ENCODE measurements at regions not wholly inside any gene's neighbourhood (a gene's known extent, or its start where the extent isn't known, plus 50 kb on each side); places are given as distances from the start of the nearest gene placed in this dataset.
"Not testable (repeated sequence)": the region's sequence is repeated elsewhere in the genome, so short reads cannot be mapped to it uniquely, and the experiment has no call there.

DNA sequence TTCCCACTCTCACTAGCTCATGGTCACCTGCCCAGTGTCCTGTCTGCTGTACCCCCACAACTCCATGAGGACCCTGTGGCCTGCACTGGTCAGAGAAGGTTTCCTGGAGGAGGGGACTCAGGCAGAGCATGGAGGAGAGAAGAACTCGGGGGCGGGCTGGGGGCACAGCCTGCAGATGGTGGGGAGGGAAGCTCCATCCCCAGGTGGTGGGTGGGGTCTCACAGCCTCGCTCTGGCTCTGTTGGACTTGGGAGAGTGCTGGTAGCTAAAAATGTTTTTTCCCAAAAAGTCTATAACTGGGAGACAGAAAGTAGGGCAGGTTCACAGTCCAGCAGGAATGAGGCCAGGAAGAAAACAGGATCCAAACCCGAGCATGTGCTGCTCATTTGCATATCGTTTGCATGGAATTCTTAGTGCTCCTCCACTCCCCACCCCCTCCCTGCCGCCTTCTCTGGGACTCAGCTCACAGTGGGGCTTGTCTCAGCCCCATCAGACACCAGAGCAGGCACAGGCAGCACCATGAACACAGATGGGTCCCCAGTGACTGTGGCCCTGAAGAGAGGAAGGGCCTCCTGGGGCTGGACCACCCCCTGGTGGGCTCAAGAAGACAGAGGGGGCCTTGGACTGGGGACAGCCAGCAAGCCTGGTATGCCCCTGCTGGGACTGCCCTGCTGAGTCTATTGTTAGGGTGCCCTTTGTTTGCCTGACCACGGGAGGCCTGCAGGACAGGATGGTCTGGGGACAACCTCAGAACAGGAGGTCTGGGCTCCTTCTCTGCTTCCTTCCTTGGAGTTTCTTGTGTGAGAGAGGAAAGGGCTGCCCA is 67.0 kb upstream of the SFSWAP start:
- peaks cover 0 to 3% (median 0%) of the 10 kb centered on the region in 3 donors for H3K9me3 ChIP-seq (ENCODE audit: control insufficient read depth in 3 of 3, low read length in 3 of 3)
- no peaks in the 10 kb centered on the region for H3K4me1 ChIP-seq (ENCODE audit: control insufficient read depth in 3 of 3, insufficient read depth in 3 of 3, low read length in 3 of 3)
- H3K4me3 ChIP-seq (ENCODE audit: low read length in 3 of 3): no peak overlapping the region
- H3K36me3 ChIP-seq (ENCODE audit: control insufficient read depth in 3 of 3, insufficient read depth in 3 of 3, low read length in 3 of 3): no peaks in the 10 kb centered on the region
- H3K9ac ChIP-seq (ENCODE audit: low read depth in 1 of 3, low read length in 3 of 3): no peak overlapping the region
- H3K27ac ChIP-seq (ENCODE audit: low read depth, low read length): no peak overlapping the region
- peaks cover 13 to 36% (median 34%) of the 10 kb centered on the region in 3 donors for H3K27me3 ChIP-seq (ENCODE audit: control insufficient read depth in 3 of 3, insufficient read depth in 3 of 3, low read length in 3 of 3)

DNA sequence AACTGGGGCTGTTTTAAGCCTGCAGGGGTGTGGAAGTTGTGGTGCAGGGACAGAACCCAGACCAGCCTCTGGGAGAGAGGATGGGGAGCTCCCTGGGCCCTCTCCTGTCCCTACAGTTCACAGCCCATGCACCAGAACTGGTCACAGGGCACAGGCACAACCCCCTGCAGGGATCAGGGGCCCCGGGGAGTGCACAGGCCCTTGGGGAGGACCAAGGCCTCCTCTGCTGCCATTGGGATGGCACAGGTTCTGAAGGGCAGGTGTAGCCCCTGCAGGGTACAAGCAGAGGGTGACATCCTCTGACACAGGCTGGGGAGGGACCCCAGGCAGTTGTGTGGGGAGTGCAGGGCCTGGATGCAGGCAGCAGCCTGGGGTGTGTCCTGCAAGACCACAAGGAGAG is 66.4 kb upstream of the SFSWAP start:
- Histone ChIP-seq H3K36me3 (ENCODE audit: control insufficient read depth in 3 of 3, insufficient read depth in 3 of 3, low read length in 3 of 3) (no peaks in the 10 kb centered on the region), H3K27me3 (ENCODE audit: control insufficient read depth in 3 of 3, insufficient read depth in 3 of 3, low read length in 3 of 3) (peaks cover 13 to 33% (median 29%) of the 10 kb centered on the region in 3 donors)

DNA sequence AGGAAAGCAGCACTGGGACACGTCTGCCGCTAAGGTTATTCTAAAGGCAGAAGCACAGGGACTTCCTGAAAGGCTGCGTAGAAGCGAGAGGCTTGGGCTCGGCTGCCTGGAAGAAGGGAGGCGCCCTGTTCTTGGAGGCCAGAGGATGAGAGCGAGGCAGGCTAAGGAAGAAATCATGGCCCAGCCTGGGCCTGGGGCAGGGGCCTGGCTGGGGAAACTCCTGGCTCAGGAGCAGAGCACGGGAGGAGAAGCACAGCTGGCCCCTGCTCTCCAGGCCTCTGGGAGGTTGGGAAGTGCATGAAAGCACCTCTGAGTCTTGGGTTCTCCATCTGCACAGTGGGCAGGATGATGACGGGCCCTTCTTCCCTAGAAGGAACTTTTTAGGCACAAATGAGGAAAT is 66.0 kb upstream of the SFSWAP start:
- H3K36me3 ChIP-seq (ENCODE audit: control insufficient read depth in 3 of 3, insufficient read depth in 3 of 3, low read length in 3 of 3); H3K27ac ChIP-seq (ENCODE audit: low read depth, low read length); H3K9ac ChIP-seq (ENCODE audit: low read depth in 1 of 3, low read length in 3 of 3); H3K4me3 ChIP-seq (ENCODE audit: low read length in 3 of 3); H3K4me1 ChIP-seq (ENCODE audit: control insufficient read depth in 3 of 3, insufficient read depth in 3 of 3, low read length in 3 of 3); H3K9me3 ChIP-seq (ENCODE audit: control insufficient read depth in 3 of 3, low read length in 3 of 3): not testable (repeated sequence)
- peaks cover 17 to 30% (median 25%) of the 10 kb centered on the region in 3 donors for H3K27me3 ChIP-seq (ENCODE audit: control insufficient read depth in 3 of 3, insufficient read depth in 3 of 3, low read length in 3 of 3)

More for the DNA sequence above, 66.4 kb upstream of the SFSWAP start:
- H3K4me3 ChIP-seq (ENCODE audit: low read length in 3 of 3): no peak overlapping the region
- no peak overlapping the region for H3K27ac ChIP-seq (ENCODE audit: low read depth, low read length)
- H3K9ac ChIP-seq (ENCODE audit: low read depth in 1 of 3, low read length in 3 of 3): no peak overlapping the region
- H3K4me1 ChIP-seq (ENCODE audit: control insufficient read depth in 3 of 3, insufficient read depth in 3 of 3, low read length in 3 of 3): no peaks in the 10 kb centered on the region
- H3K9me3 ChIP-seq (ENCODE audit: control insufficient read depth in 3 of 3, low read length in 3 of 3): peaks cover 0 to 3% (median 0%) of the 10 kb centered on the region in 3 donors

DNA sequence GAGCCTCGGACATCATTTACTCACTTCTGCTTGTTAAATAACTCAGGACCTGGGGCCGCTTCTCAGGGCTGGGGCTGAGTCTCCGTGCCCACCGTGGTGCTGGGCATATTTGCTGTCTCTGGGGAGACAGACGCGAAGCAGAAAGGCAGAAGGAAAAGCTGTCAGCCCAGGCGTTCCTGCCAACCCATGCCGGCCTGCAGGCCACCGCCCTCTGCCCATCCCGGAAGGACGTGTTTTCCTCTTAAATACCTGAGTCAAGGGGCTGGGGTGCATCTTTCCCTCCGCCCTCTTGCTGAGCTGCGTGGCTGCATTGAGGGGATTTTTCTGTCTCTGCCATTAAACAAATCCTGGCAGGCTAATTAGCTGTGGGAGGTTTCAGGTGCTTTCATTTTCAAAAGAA is 65.3 kb upstream of the SFSWAP start:
- not testable (repeated sequence) for H3K9ac ChIP-seq (ENCODE audit: low read depth in 1 of 3, low read length in 3 of 3); H3K4me3 ChIP-seq (ENCODE audit: low read length in 3 of 3); H3K27ac ChIP-seq (ENCODE audit: low read depth, low read length); H3K36me3 ChIP-seq (ENCODE audit: control insufficient read depth in 3 of 3, insufficient read depth in 3 of 3, low read length in 3 of 3); H3K4me1 ChIP-seq (ENCODE audit: control insufficient read depth in 3 of 3, insufficient read depth in 3 of 3, low read length in 3 of 3); H3K9me3 ChIP-seq (ENCODE audit: control insufficient read depth in 3 of 3, low read length in 3 of 3)
- H3K27me3 ChIP-seq (ENCODE audit: control insufficient read depth in 3 of 3, insufficient read depth in 3 of 3, low read length in 3 of 3): peaks cover 18 to 28% (median 25%) of the 10 kb centered on the region in 3 donors

DNA sequence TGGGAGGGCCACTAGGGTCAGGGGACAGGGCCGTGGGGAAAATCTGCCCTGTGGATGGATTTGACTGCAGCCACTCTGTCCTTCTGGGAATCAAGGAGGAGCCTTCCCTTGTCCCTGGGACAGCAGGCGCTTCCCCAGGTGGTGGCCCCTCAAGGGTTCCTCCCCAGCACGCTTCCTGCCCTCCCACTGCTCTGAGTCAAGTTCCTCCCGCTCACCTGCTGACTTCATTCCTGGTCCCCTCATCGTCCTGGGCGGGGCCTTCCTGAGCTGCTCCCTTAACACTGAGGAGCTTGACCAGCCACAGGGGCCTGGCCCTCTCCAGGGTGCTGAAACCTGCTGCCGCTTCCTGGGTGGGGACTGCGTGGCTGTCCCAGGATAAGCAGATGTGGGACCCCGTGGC is 64.4 kb upstream of the SFSWAP start:
- H3K9ac ChIP-seq (ENCODE audit: low read depth in 1 of 3, low read length in 3 of 3); H3K4me3 ChIP-seq (ENCODE audit: low read length in 3 of 3); H3K36me3 ChIP-seq (ENCODE audit: control insufficient read depth in 3 of 3, insufficient read depth in 3 of 3, low read length in 3 of 3); H3K9me3 ChIP-seq (ENCODE audit: control insufficient read depth in 3 of 3, low read length in 3 of 3); H3K27ac ChIP-seq (ENCODE audit: low read depth, low read length); H3K4me1 ChIP-seq (ENCODE audit: control insufficient read depth in 3 of 3, insufficient read depth in 3 of 3, low read length in 3 of 3): not testable (repeated sequence)
- H3K27me3 ChIP-seq (ENCODE audit: control insufficient read depth in 3 of 3, insufficient read depth in 3 of 3, low read length in 3 of 3): peaks cover 21 to 28% (median 25%) of the 10 kb centered on the region in 3 donors

DNA sequence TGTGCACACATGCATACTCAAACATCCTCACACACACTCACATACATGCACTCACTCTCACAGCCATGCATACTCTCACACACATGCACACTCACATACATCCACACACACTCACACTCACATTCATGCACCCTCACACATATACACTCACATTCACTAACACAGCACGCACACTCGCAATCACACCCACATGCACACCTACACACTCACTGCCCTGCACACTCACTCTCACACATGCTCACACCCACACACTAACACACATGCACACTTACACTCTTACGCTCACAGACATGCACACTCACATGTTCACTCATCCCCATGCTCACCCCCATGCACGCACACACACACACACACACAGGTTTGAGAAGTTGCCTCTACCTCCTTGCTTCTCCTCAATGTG is 63.2 kb upstream of the SFSWAP start:
- H3K27ac ChIP-seq (ENCODE audit: low read depth, low read length): no peak overlapping the region
- peaks cover 0 to 3% (median 0%) of the 10 kb centered on the region in 3 donors for H3K9me3 ChIP-seq (ENCODE audit: control insufficient read depth in 3 of 3, low read length in 3 of 3)
- no peak overlapping the region for H3K4me3 ChIP-seq (ENCODE audit: low read length in 3 of 3)
- H3K36me3 ChIP-seq (ENCODE audit: control insufficient read depth in 3 of 3, insufficient read depth in 3 of 3, low read length in 3 of 3): no peaks in the 10 kb centered on the region
- no peak overlapping the region for H3K9ac ChIP-seq (ENCODE audit: low read depth in 1 of 3, low read length in 3 of 3)
- H3K4me1 ChIP-seq (ENCODE audit: control insufficient read depth in 3 of 3, insufficient read depth in 3 of 3, low read length in 3 of 3): no peaks in the 10 kb centered on the region
- H3K27me3 ChIP-seq (ENCODE audit: control insufficient read depth in 3 of 3, insufficient read depth in 3 of 3, low read length in 3 of 3): peaks cover 15 to 28% (median 17%) of the 10 kb centered on the region in 3 donors

DNA sequence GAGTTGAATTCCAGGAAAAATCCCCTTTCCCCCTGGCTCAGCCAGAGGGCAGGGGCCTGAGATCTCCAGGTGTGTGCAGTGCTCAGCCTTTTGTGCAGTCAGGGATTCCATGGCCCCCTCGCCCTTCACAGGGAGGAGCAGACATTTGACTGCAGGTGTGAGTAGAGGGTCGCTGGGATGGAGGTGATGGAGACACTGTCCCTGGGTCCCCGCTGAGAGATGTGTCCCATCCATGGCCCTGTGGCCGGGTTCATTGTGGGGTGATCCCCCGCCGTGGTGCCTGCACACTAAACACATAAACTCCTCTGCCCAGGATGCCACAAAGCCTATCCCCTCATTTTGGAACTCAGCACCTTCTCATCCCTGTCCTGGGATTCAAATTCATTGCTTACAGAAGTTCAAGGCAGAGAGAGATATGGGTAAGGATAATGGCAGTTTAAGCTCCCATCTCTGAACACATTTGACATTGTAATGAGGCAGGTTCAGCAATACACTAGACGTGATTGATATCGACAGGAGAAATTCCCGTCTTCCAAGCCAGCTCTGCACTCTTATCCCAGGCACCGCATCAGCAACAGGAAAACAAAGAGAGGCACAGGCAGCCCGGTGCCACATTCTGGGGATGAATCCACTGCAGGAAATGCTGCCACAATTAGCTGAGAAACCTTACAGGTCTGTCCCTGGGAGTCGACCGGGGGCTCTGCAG is 55.3 kb upstream of the SFSWAP start:
- not testable (repeated sequence) for H3K36me3 ChIP-seq (ENCODE audit: control insufficient read depth in 3 of 3, insufficient read depth in 3 of 3, low read length in 3 of 3); H3K4me3 ChIP-seq (ENCODE audit: low read length in 3 of 3); H3K27ac ChIP-seq (ENCODE audit: low read depth, low read length); H3K9ac ChIP-seq (ENCODE audit: low read depth in 1 of 3, low read length in 3 of 3); H3K9me3 ChIP-seq (ENCODE audit: control insufficient read depth in 3 of 3, low read length in 3 of 3); H3K4me1 ChIP-seq (ENCODE audit: control insufficient read depth in 3 of 3, insufficient read depth in 3 of 3, low read length in 3 of 3); H3K27me3 ChIP-seq (ENCODE audit: control insufficient read depth in 3 of 3, insufficient read depth in 3 of 3, low read length in 3 of 3)

DNA sequence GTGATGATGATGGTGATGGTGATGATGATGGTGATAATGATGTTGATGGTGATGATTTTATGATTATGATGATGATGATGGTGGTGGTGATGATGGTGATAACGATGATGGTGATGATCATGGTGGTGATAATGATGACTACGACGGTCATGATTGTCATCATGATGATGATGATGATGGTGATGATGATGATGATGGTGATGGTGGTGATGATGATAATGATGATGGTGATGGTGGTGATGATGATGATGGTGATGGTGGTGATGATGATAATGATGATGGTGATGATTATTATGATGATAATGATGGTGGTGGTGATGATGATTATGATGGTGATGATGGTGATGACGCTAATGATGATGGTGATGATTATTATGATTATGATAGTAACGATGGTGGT is 54.1 kb upstream of the SFSWAP start:
- H3K4me3 ChIP-seq (ENCODE audit: low read length in 3 of 3); H3K9ac ChIP-seq (ENCODE audit: low read depth in 1 of 3, low read length in 3 of 3); H3K27me3 ChIP-seq (ENCODE audit: control insufficient read depth in 3 of 3, insufficient read depth in 3 of 3, low read length in 3 of 3); H3K27ac ChIP-seq (ENCODE audit: low read depth, low read length); H3K36me3 ChIP-seq (ENCODE audit: control insufficient read depth in 3 of 3, insufficient read depth in 3 of 3, low read length in 3 of 3); H3K4me1 ChIP-seq (ENCODE audit: control insufficient read depth in 3 of 3, insufficient read depth in 3 of 3, low read length in 3 of 3); H3K9me3 ChIP-seq (ENCODE audit: control insufficient read depth in 3 of 3, low read length in 3 of 3): not testable (repeated sequence)

DNA sequence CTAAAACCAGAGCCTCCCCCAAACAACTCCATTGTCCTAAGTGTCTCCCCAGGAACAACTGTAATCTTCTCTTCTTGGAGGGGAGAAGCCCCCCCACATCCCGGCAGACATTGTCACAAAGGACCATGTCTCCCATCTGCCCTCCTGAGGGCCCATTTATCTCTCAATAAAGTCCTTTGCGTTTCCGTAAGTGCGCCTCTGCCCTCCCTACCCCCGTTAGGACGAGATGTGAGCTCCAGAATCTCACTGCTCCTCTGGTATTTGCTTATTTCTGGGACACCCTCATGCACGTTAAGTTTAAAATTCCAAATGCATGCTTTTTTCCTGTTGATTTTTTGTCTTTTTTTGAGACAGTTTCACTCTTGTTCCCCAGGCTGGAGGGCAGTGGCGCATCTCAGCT is 52.3 kb upstream of the SFSWAP start:
- H3K9ac ChIP-seq (ENCODE audit: low read depth in 1 of 3, low read length in 3 of 3); H3K27ac ChIP-seq (ENCODE audit: low read depth, low read length); H3K9me3 ChIP-seq (ENCODE audit: control insufficient read depth in 3 of 3, low read length in 3 of 3); H3K4me1 ChIP-seq (ENCODE audit: control insufficient read depth in 3 of 3, insufficient read depth in 3 of 3, low read length in 3 of 3); H3K36me3 ChIP-seq (ENCODE audit: control insufficient read depth in 3 of 3, insufficient read depth in 3 of 3, low read length in 3 of 3); H3K27me3 ChIP-seq (ENCODE audit: control insufficient read depth in 3 of 3, insufficient read depth in 3 of 3, low read length in 3 of 3); H3K4me3 ChIP-seq (ENCODE audit: low read length in 3 of 3): not testable (repeated sequence)

DNA sequence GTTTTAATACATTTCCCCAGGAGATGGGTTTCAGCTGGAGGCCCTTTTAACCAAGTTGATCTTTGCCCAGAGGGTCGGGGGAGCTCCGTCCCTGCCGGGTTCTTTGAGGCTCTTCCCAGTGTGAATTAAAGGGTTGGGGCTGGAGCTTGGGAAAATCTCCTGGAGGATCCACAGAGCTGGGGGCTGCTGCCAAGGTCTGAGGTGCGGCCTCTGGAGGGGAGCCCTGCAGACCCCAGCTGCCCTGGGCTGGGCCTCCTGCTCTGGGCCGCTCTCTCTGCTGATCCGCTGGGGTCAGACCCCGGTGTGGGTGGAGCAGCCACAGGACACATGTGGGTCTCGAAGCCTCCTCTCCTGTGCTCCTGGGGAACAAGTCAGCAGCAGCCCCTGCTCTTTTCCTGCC is 51.4 kb upstream of the SFSWAP start:
- not testable (repeated sequence) for H3K4me1 ChIP-seq (ENCODE audit: control insufficient read depth in 3 of 3, insufficient read depth in 3 of 3, low read length in 3 of 3); H3K9me3 ChIP-seq (ENCODE audit: control insufficient read depth in 3 of 3, low read length in 3 of 3); H3K27ac ChIP-seq (ENCODE audit: low read depth, low read length); H3K36me3 ChIP-seq (ENCODE audit: control insufficient read depth in 3 of 3, insufficient read depth in 3 of 3, low read length in 3 of 3); H3K9ac ChIP-seq (ENCODE audit: low read depth in 1 of 3, low read length in 3 of 3); H3K27me3 ChIP-seq (ENCODE audit: control insufficient read depth in 3 of 3, insufficient read depth in 3 of 3, low read length in 3 of 3); H3K4me3 ChIP-seq (ENCODE audit: low read length in 3 of 3)

All from skeletal muscle tissue (tissue), 3 donors.